ENCODE measurements at regions not wholly inside any gene's neighbourhood (a gene's known extent, or its start where the extent isn't known, plus 50 kb on each side); places are given as distances from the start of the nearest gene placed in this dataset.

DNA sequence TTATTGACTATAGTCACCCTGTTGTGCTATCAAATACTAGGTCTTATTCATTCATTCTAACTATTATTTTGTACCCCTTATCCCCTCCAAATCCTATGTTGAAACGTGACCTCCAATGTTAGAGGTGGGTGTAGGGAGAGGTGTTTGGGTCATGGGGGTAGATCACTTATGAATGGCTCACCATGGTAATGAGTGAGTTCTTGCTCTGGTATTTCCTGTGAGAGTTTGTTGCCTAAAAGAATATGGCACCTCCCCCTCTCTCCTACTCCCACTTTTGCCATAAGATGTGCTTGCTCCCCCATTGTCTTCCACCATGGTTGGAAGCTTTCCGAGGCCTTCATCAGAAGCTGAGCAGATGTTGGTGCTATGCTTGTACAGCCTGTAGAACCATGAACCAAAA is 59.3 kb upstream of the BRD7 start:
- no peak for ATAC-seq (ENCODE audit: low read depth)
- Histone ChIP-seq H3K9me3 (ENCODE audit: control extremely low read depth in 1 of 3, control insufficient read depth in 2 of 3, insufficient read depth in 1 of 3, low read length in 2 of 3) (peaks cover 0 to 3% (median 0%) of the 10 kb centered on the region in 3 donors), H2AFZ (ENCODE audit: insufficient read depth, low read depth, low read length, poor library complexity, severe bottlenecking) (no peak overlapping the region), H4K20me1 (ENCODE audit: control insufficient read depth, insufficient read depth, low read length, poor library complexity, severe bottlenecking) (no peaks in the 10 kb centered on the region), H3K4me1 (ENCODE audit: control insufficient read depth in 2 of 2, insufficient read depth in 2 of 2, low read length in 2 of 2) (no peaks in the 10 kb centered on the region), H3K27ac (ENCODE audit: low read length in 2 of 2) (no peak overlapping the region), H3K27me3 (replicated peaks in 1 of 4; ENCODE audit: control extremely low read depth in 1 of 4, control insufficient read depth in 3 of 4, insufficient read depth in 4 of 4, low read length in 3 of 4) (peaks cover 0 to 2% (median 1%) of the 10 kb centered on the region in 4 experiments), H3K4me2 (replicated peaks; ENCODE audit: low read depth, low read length, poor library complexity, severe bottlenecking) (no peak overlapping the region), H3K36me3 (replicated peaks in 1 of 2; ENCODE audit: control extremely low read depth in 1 of 2, control insufficient read depth in 1 of 2, extremely low read depth in 1 of 2, insufficient read depth in 2 of 2, low read length in 1 of 2) (no peaks in the 10 kb centered on the region), H3K4me3 (ENCODE audit: control extremely low read depth in 1 of 5, extremely low read depth in 1 of 5, insufficient read depth in 1 of 5, low read depth in 2 of 5, low read length in 4 of 5) (no peak overlapping the region), H3K9ac (ENCODE audit: low read length) (no peak overlapping the region), H3K79me2 (ENCODE audit: control insufficient read depth, insufficient read depth, low read length) (no peaks in the 10 kb centered on the region)
- H3K27ac Mint-ChIP-seq = no peak overlapping the region
- DNase-seq = no peak
- WGBS (ENCODE audit: insufficient coverage) = 100% methylated on average over 1 of the region's 2 CpGs
- peaks cover 56% of the 10 kb centered on the region for H3K27me3 Mint-ChIP-seq
- intact Hi-C loops (cut with micrococcal nuclease) = no loop called here
- CTCF ChIA-PET = no interaction called here
- H3K4me3 Mint-ChIP-seq = no peak overlapping the region
- no peaks in the 10 kb centered on the region for H3K4me1 Mint-ChIP-seq
- H3K9me3 Mint-ChIP-seq (ENCODE audit: insufficient read depth) = no peaks in the 10 kb centered on the region
- TF ChIP-seq CTCF (IDR thresholded peaks at IDR 0.05) (no peak), EZH2 (IDR thresholded peaks at IDR 0.05; ENCODE audit: borderline replicate concordance, insufficient read depth, low read depth, low read length, poor library complexity, severe bottlenecking) (no peak)
- POLR2A ChIA-PET = no interaction called here

DNA sequence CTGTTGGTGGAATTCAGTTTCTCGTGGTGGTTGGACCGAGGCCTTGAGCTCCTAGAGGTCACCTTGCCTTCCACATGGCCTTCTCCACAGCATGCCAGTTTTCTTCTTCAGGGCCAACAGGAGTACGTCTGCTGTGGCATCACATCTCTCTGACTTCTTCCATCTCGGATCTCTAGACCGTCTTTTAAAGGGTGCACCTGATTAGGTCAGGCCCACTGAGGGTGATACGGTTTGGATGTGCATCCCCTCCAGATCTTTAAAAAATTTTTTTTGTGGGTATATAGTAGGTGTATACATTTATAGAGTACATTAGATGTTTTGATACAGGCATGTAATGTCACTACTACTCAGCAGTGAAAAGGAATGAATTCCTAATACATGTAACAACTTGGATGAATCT is 58.3 kb upstream of the BRD7 start:
- 70% methylated on average over 4 of the region's 6 CpGs for WGBS (ENCODE audit: insufficient coverage)
- no peak for DNase-seq
- Histone ChIP-seq H3K4me3 (ENCODE audit: control extremely low read depth in 1 of 5, extremely low read depth in 1 of 5, insufficient read depth in 1 of 5, low read depth in 2 of 5, low read length in 4 of 5) (no peak overlapping the region), H3K9me3 (ENCODE audit: control extremely low read depth in 1 of 3, control insufficient read depth in 2 of 3, insufficient read depth in 1 of 3, low read length in 2 of 3) (peaks cover 0 to 3% (median 0%) of the 10 kb centered on the region in 3 donors), H3K4me2 (replicated peaks; ENCODE audit: low read depth, low read length, poor library complexity, severe bottlenecking) (no peak overlapping the region), H3K27me3 (replicated peaks in 1 of 4; ENCODE audit: control extremely low read depth in 1 of 4, control insufficient read depth in 3 of 4, insufficient read depth in 4 of 4, low read length in 3 of 4) (peaks cover 0 to 4% (median 0%) of the 10 kb centered on the region in 4 experiments), H3K79me2 (ENCODE audit: control insufficient read depth, insufficient read depth, low read length) (no peaks in the 10 kb centered on the region), H3K4me1 (ENCODE audit: control insufficient read depth in 2 of 2, insufficient read depth in 2 of 2, low read length in 2 of 2) (no peaks in the 10 kb centered on the region), H3K9ac (ENCODE audit: low read length) (no peak overlapping the region), H3K27ac (ENCODE audit: low read length in 2 of 2) (no peak overlapping the region), H4K20me1 (ENCODE audit: control insufficient read depth, insufficient read depth, low read length, poor library complexity, severe bottlenecking) (no peaks in the 10 kb centered on the region), H3K36me3 (replicated peaks in 1 of 2; ENCODE audit: control extremely low read depth in 1 of 2, control insufficient read depth in 1 of 2, extremely low read depth in 1 of 2, insufficient read depth in 2 of 2, low read length in 1 of 2) (no peaks in the 10 kb centered on the region), H2AFZ (ENCODE audit: insufficient read depth, low read depth, low read length, poor library complexity, severe bottlenecking) (no peak overlapping the region)
- TF ChIP-seq CTCF (IDR thresholded peaks at IDR 0.05) (no peak), EZH2 (IDR thresholded peaks at IDR 0.05; ENCODE audit: borderline replicate concordance, insufficient read depth, low read depth, low read length, poor library complexity, severe bottlenecking) (no peak)
- intact Hi-C loops (cut with micrococcal nuclease) = no loop called here
- POLR2A ChIA-PET = no interaction called here
- Mint-ChIP-seq H3K4me3 (no peak overlapping the region), H3K4me1 (no peaks in the 10 kb centered on the region), H3K27me3 (peaks cover 55% of the 10 kb centered on the region), H3K9me3 (ENCODE audit: insufficient read depth) (no peaks in the 10 kb centered on the region), H3K27ac (no peak overlapping the region)
- CTCF ChIA-PET = no interaction called here
- ATAC-seq (ENCODE audit: low read depth) = no peak
